B cell (primary cell): ENCODE measurements at regions not wholly inside any gene's neighbourhood (a gene's known extent, or its start where the extent isn't known, plus 50 kb on each side); places are given as distances from the start of the nearest gene placed in this dataset.

Experiments
- ATAC-seq: fragments of 200-7000 bp; cut with Tn5 transposase; one replicate; pipeline ENCODE4 v1.10.0; 2021; ENCODE audit warnings: low read depth, mild to moderate bottlenecking, moderate number of reproducible peaks, moderate library complexity
- CTCF ChIA-PET: fragments of 350-600 bp; sonication (Branson Sonifier 250); formaldehyde crosslinking; loops from one replicate; lab custom pipeline; 2021; ENCODE audit warnings: antibody characterized with exemption, inconsistent platforms; lab: Charles Lee
- POLR2A ChIA-PET: fragments of 350-600 bp; sonication (Branson Sonifier 250); formaldehyde crosslinking; loops from one replicate; lab custom pipeline; 2021; ENCODE audit warnings: antibody characterized with exemption; lab: Charles Lee
- DNase-seq: peaks from one replicate; pipeline ENCODE4 v3.0.0; 2013
- H2AFZ ChIP-seq: 2 replicates; pipeline ENCODE4 v1.6.1; 2012; ENCODE audit warnings: mild to moderate bottlenecking, low read depth, low read length; ENCODE audit not compliant: insufficient read depth, poor library complexity, severe bottlenecking
- H3K27ac ChIP-seq, 2 donors: 1 replicate in 1 of 2; 2 replicates in 1 of 2; pipeline ENCODE4 v1.5.1; 2012 to 2013; ENCODE audit warnings: low read length in 2 of 2, mild to moderate bottlenecking in 2 of 2, moderate library complexity in 1 of 2
- H3K27me3 ChIP-seq, 4 experiments: fragments of 200-600 bp in 1 of 4; sonication (generic) in 1 of 4; replicated peaks in 1 of 4; 1 replicate in 2 of 4; 2 replicates in 2 of 4; pipeline versions ENCODE4 v1.6.1 to v1.7.0; 2013 to 2016; ENCODE audit warnings: low read length in 3 of 4, mild to moderate bottlenecking in 2 of 4, mixed read lengths in 1 of 4, moderate library complexity in 1 of 4; ENCODE audit not compliant: insufficient read depth in 4 of 4, control insufficient read depth in 3 of 4; ENCODE audit errors: control extremely low read depth in 1 of 4
- H3K36me3 ChIP-seq, 2 experiments: replicated peaks in 1 of 2; 1 replicate in 1 of 2; 2 replicates in 1 of 2; pipeline versions ENCODE4 v1.6.1 to v1.7.1; 2013; ENCODE audit warnings: low read length in 1 of 2; ENCODE audit not compliant: insufficient read depth in 2 of 2, control insufficient read depth in 1 of 2; ENCODE audit errors: control extremely low read depth in 1 of 2, extremely low read depth in 1 of 2
- H3K4me1 ChIP-seq, 2 donors: fragments of 200-600 bp in 1 of 2; sonication (generic) in 1 of 2; 1 replicate in 1 of 2; 2 replicates in 1 of 2; pipeline versions ENCODE4 v1.5.1 to v1.6.1; 2013 to 2017; ENCODE audit warnings: low read length in 2 of 2; ENCODE audit not compliant: control insufficient read depth in 2 of 2, insufficient read depth in 2 of 2
- H3K4me2 ChIP-seq: replicated peaks from 2 replicates; pipeline ENCODE3; 2012; ENCODE audit warnings: mild to moderate bottlenecking, low read depth, low read length; ENCODE audit not compliant: poor library complexity, severe bottlenecking
- H3K4me3 ChIP-seq, 5 experiments: fragments of 200-600 bp in 1 of 5; sonication (generic) in 1 of 5; 1 replicate in 3 of 5; 2 replicates in 2 of 5; pipeline versions ENCODE4 v1.5.1 to v1.7.0; 2011 to 2016; ENCODE audit warnings: low read length in 4 of 5, mild to moderate bottlenecking in 4 of 5, low read depth in 2 of 5, control low read depth in 1 of 5, moderate library complexity in 1 of 5; ENCODE audit not compliant: insufficient read depth in 1 of 5; ENCODE audit errors: control extremely low read depth in 1 of 5, extremely low read depth in 1 of 5
- H3K79me2 ChIP-seq: fragments of 200-600 bp; sonication (generic); one replicate; pipeline ENCODE4 v1.6.0; 2016; ENCODE audit warnings: low read length; ENCODE audit not compliant: control insufficient read depth, insufficient read depth
- H3K9ac ChIP-seq: fragments of 200-600 bp; sonication (generic); 2 replicates; pipeline ENCODE4 v1.6.1; 2017; ENCODE audit warnings: mild to moderate bottlenecking, low read length, moderate library complexity
- H3K9me3 ChIP-seq, 3 donors: one replicate each; pipeline versions ENCODE4 v1.6.1 to v1.7.1; 2013; ENCODE audit warnings: low read length in 2 of 3; ENCODE audit not compliant: control insufficient read depth in 2 of 3, insufficient read depth in 1 of 3; ENCODE audit errors: control extremely low read depth in 1 of 3
- H4K20me1 ChIP-seq: 2 replicates; pipeline ENCODE4 v1.6.0; 2012; ENCODE audit warnings: mild to moderate bottlenecking, low read length; ENCODE audit not compliant: insufficient read depth, control insufficient read depth, poor library complexity, severe bottlenecking
- H3K27ac Mint-ChIP-seq: one replicate; pipeline ENCODE4 v1.8.0; 2021; ENCODE audit warnings: mixed read lengths
- H3K27me3 Mint-ChIP-seq: one replicate; pipeline ENCODE4 v1.8.0; 2021; ENCODE audit warnings: mixed read lengths
- H3K4me1 Mint-ChIP-seq: one replicate; pipeline ENCODE4 v1.8.0; 2021; ENCODE audit warnings: mixed read lengths
- H3K4me3 Mint-ChIP-seq: one replicate; pipeline ENCODE4 v1.8.0; 2021; ENCODE audit warnings: mixed read lengths
- H3K9me3 Mint-ChIP-seq: one replicate; pipeline ENCODE4 v1.8.0; 2022; ENCODE audit warnings: mixed read lengths; ENCODE audit not compliant: insufficient read depth
- EZH2 ChIP-seq: IDR thresholded peaks from 2 replicates; pipeline ENCODE4 v1.6.1; 2012; ENCODE audit warnings: borderline replicate concordance, low read depth, mild to moderate bottlenecking, moderate library complexity, low read length; ENCODE audit not compliant: insufficient read depth, poor library complexity, severe bottlenecking
- WGBS: methylation state at CpG from one replicate; pipeline ENCODE4 v1.1.5; 2013; ENCODE audit warnings: missing lambda C conversion rate; ENCODE audit not compliant: insufficient coverage; 5-methylcytosine and 5-hydroxymethylcytosine counted together
- intact Hi-C: fragments of 100-400 bp; cut with micrococcal nuclease; formaldehyde crosslinking; loops from one replicate; pipeline ENCODE4 v1.10.0; 2022
- TF ChIP-seq, protein P1 (sequence below): fragments of 200-600 bp; IDR thresholded peaks from one replicate; pipeline ENCODE4 v1.8.0; 2022; ENCODE audit warnings: antibody characterized with exemption, mild to moderate bottlenecking

DNA sequence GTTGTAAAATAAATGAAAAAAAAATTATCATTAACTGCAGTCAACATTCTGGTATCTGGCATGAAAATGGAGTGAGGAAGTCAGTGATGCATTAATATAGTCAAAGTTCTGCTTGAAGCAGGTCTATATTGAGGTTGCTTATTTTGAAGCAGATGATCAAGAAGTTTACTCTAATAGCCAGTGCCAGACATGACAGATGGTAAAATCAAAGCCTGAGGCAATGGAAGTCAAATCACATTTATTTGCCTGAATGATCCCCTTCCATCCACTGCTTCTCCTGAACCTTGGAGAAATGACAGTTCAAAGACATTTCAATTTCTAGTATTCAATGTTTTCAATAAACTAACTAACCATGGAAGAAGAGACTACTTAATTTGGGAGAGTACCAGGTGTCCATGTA, 430.0 kb downstream of the FAM181B start:
- no peaks in the 10 kb centered on the region for H3K36me3 ChIP-seq
- H3K4me2 ChIP-seq = no peak overlapping the region
- H3K27me3 ChIP-seq = no peaks in the 10 kb centered on the region
- ATAC-seq (no peak), DNase-seq (no peak)
- no peak overlapping the region for H3K4me3 ChIP-seq
- ChIA-PET CTCF (no interaction called here), POLR2A (no interaction called here)
- no peaks in the 10 kb centered on the region for H3K27me3 Mint-ChIP-seq
- TF ChIP-seq, protein P1, sequence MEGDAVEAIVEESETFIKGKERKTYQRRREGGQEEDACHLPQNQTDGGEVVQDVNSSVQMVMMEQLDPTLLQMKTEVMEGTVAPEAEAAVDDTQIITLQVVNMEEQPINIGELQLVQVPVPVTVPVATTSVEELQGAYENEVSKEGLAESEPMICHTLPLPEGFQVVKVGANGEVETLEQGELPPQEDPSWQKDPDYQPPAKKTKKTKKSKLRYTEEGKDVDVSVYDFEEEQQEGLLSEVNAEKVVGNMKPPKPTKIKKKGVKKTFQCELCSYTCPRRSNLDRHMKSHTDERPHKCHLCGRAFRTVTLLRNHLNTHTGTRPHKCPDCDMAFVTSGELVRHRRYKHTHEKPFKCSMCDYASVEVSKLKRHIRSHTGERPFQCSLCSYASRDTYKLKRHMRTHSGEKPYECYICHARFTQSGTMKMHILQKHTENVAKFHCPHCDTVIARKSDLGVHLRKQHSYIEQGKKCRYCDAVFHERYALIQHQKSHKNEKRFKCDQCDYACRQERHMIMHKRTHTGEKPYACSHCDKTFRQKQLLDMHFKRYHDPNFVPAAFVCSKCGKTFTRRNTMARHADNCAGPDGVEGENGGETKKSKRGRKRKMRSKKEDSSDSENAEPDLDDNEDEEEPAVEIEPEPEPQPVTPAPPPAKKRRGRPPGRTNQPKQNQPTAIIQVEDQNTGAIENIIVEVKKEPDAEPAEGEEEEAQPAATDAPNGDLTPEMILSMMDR = no peak
- TF ChIP-seq EZH2 = no peak
- intact Hi-C loops = no loop called here
- H2AFZ ChIP-seq = no peak overlapping the region
- H3K27ac Mint-ChIP-seq = no peak overlapping the region
- H3K9me3 ChIP-seq = no peaks in the 10 kb centered on the region
- H3K4me3 Mint-ChIP-seq = no peak overlapping the region
- no peaks in the 10 kb centered on the region for H3K4me1 Mint-ChIP-seq
- H3K79me2 ChIP-seq = no peaks in the 10 kb centered on the region
- H3K9ac ChIP-seq = no peak overlapping the region
- no peak overlapping the region for H3K27ac ChIP-seq
- H3K4me1 ChIP-seq = no peaks in the 10 kb centered on the region
- no peaks in the 10 kb centered on the region for H4K20me1 ChIP-seq
- H3K9me3 Mint-ChIP-seq = no peaks in the 10 kb centered on the region

DNA sequence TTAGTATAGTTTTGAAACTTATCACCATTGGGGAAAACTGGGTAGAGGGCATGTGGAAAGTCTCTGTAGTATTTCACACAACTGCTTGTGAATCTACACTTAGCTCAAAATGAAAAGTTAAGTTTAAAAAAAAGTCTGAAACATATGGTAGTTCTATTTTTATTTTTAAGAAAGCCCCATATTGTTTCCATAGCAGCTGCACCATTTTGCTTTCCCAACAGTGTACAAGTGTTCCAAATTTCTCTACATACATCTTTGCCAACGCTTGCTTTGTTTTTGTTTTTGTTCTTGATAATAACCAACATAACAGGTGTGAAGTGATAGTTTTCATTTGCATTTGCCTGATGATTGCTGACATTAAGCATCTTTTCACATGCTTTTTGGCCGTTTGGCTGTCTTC, 445.2 kb downstream of the FAM181B start:
- Histone ChIP-seq H3K27me3 (no peaks in the 10 kb centered on the region), H3K4me1 (no peaks in the 10 kb centered on the region), H2AFZ (no peak overlapping the region), H3K79me2 (no peaks in the 10 kb centered on the region), H3K9ac (no peak overlapping the region), H3K4me3 (no peak overlapping the region), H3K4me2 (no peak overlapping the region), H3K36me3 (no peaks in the 10 kb centered on the region), H4K20me1 (no peaks in the 10 kb centered on the region), H3K9me3 (peaks cover 0 to 3% (median 3%) of the 10 kb centered on the region in 3 donors), H3K27ac (no peak overlapping the region)
- ChIA-PET CTCF (no interaction called here), POLR2A (no interaction called here)
- no peaks in the 10 kb centered on the region for H3K4me1 Mint-ChIP-seq
- no peaks in the 10 kb centered on the region for H3K9me3 Mint-ChIP-seq
- H3K27ac Mint-ChIP-seq = no peak overlapping the region
- no peak overlapping the region for H3K4me3 Mint-ChIP-seq
- TF ChIP-seq EZH2 = no peak
- TF ChIP-seq, protein P1 = no peak
- ATAC-seq = no peak
- no peaks in the 10 kb centered on the region for H3K27me3 Mint-ChIP-seq
- intact Hi-C loops = no loop called here
- DNase-seq = no peak
- no CpG with 5 or more reads among the region's 2 CpGs for WGBS
